Stimulated activated CD4-positive, alpha-beta T cell treated with anti-CD3 and anti-CD28 coated beads, Interleukin-12 subunit alpha, Interleukin-12 subunit beta, amount 100 ng/mL, for 48 hours (primary cell): ENCODE measurements at regions not wholly inside any gene's neighbourhood (a gene's known extent, or its start where the extent isn't known, plus 50 kb on each side); places are given as distances from the start of the nearest gene placed in this dataset.
"Not testable (repeated sequence)": the region's sequence is repeated elsewhere in the genome, so short reads cannot be mapped to it uniquely, and the experiment has no call there.

Experiments used
- DNase-seq, 3 donors: peaks; one replicate each; pipeline ENCODE4 v3.0.0-alpha.2; 2020; ENCODE audit warnings: low read depth in 2 of 3, low spot score in 1 of 3

- DNase-seq = no peak
Observed at GRCh38 chr7:116340943-116341907, 130.9 kb downstream of the TES start.

- DNase-seq = no peak
Observed at GRCh38 chr7:116342125-116342524, 131.8 kb downstream of the TES start.

GRCh38 chr7:116347151-116347832, 137.0 kb downstream of the TES start:
- DNase-seq = no peak

GRCh38 chr7:116348346-116348745, 138.0 kb downstream of the TES start:
- DNase-seq = no peak

GRCh38 chr7:116351966-116352365, 141.6 kb downstream of the TES start:
- no peak for DNase-seq

- DNase-seq = no peak
Observed at GRCh38 chr7:116353647-116354046, 143.3 kb downstream of the TES start.

GRCh38 chr7:116354171-116354545, 143.8 kb downstream of the TES start:
- DNase-seq = no peak

- DNase-seq = no peak
Observed at GRCh38 chr7:116354546-116355423, 144.4 kb downstream of the TES start.

- no peak for DNase-seq
Observed at GRCh38 chr7:116355424-116355765, 144.1 kb upstream of the CAV2 start.

GRCh38 chr7:116356333-116356965, 143.1 kb upstream of the CAV2 start:
- no peak for DNase-seq

GRCh38 chr7:116356979-116357378, 142.6 kb upstream of the CAV2 start:
- no peak for DNase-seq

GRCh38 chr7:116357781-116358670, 141.5 kb upstream of the CAV2 start:
- no peak for DNase-seq

GRCh38 chr7:116361767-116362166, 137.8 kb upstream of the CAV2 start:
- DNase-seq = no peak

- DNase-seq = no peak
Observed at GRCh38 chr7:116363637-116364432, 135.7 kb upstream of the CAV2 start.

GRCh38 chr7:116364469-116364868, 135.1 kb upstream of the CAV2 start:
- no peak for DNase-seq

- no peak for DNase-seq
Observed at GRCh38 chr7:116365797-116366196, 133.7 kb upstream of the CAV2 start.

GRCh38 chr7:116367171-116367813, 132.2 kb upstream of the CAV2 start:
- no peak for DNase-seq

- DNase-seq = no peak
Observed at GRCh38 chr7:116368965-116369364, 130.6 kb upstream of the CAV2 start.

GRCh38 chr7:116371536-116371935, 128.0 kb upstream of the CAV2 start:
- DNase-seq = not testable (repeated sequence)
